Nephron (organoid): ENCODE measurements at regions not wholly inside any gene's neighbourhood (a gene's known extent, or its start where the extent isn't known, plus 50 kb on each side); places are given as distances from the start of the nearest gene placed in this dataset.

Experiments
- H3K27ac Mint-ChIP-seq, 3 experiments: 2 replicates each; pipeline ENCODE4 v1.8.0; 2020; ENCODE audit warnings: mixed read lengths in 3 of 3, mild to moderate bottlenecking in 2 of 3, moderate library complexity in 1 of 3
- H3K27me3 Mint-ChIP-seq: 2 replicates; pipeline ENCODE4 v1.8.0; 2021; ENCODE audit warnings: low read depth, mild to moderate bottlenecking, moderate library complexity, mixed read lengths
- H3K36me3 Mint-ChIP-seq: 2 replicates; pipeline ENCODE4 v1.8.0; 2020; ENCODE audit warnings: low read depth, mixed read lengths
- H3K4me1 Mint-ChIP-seq: 2 replicates; pipeline ENCODE4 v1.8.0; 2020; ENCODE audit warnings: mixed read lengths
- H3K4me3 Mint-ChIP-seq, 3 experiments: 2 replicates each; pipeline ENCODE4 v1.8.0; 2020; ENCODE audit warnings: mild to moderate bottlenecking in 3 of 3, mixed read lengths in 3 of 3, moderate library complexity in 2 of 3
- H3K9me3 Mint-ChIP-seq: 2 replicates; pipeline ENCODE4 v1.8.0; 2020; ENCODE audit warnings: mixed read lengths
- CTCF ChIP-seq, 3 experiments: fragments of 200-600 bp; sonication (generic); IDR thresholded peaks; one replicate each; pipeline ENCODE4 v1.5.0; 2021; ENCODE audit warnings: antibody characterized with exemption in 3 of 3; ENCODE audit not compliant: unreplicated experiment in 3 of 3

- no peak for TF ChIP-seq CTCF (IDR thresholded peaks at IDR 0.05; ENCODE audit: unreplicated experiment in 3 of 3)
Measured at GRCh38 chr12:97387844-97388243, 74.8 kb upstream of the RMST start.

GRCh38 chr12:97394657-97395056 is 67.9 kb upstream of the RMST start:
- no peaks in the 10 kb centered on the region for H3K9me3 Mint-ChIP-seq
- H3K4me1 Mint-ChIP-seq = peaks cover 8% of the 10 kb centered on the region
- no peaks in the 10 kb centered on the region for H3K36me3 Mint-ChIP-seq
- H3K27me3 Mint-ChIP-seq = no peaks in the 10 kb centered on the region
- TF ChIP-seq CTCF (IDR thresholded peaks at IDR 0.05; ENCODE audit: unreplicated experiment in 3 of 3) = no peak
- H3K4me3 Mint-ChIP-seq = no peak overlapping the region
- H3K27ac Mint-ChIP-seq = peak overlapping the region in 2 of 3 experiments; percentile 51 to 58

More at GRCh38 chr12:97387844-97388243, 74.8 kb upstream of the RMST start:
- Mint-ChIP-seq H3K4me1 (peaks cover 5% of the 10 kb centered on the region), H3K4me3 (peak overlapping the region in 1 of 3 experiments; percentile 19), H3K36me3 (no peaks in the 10 kb centered on the region), H3K27ac (peak overlapping the region; percentile 76 to 84 (median 78)), H3K27me3 (no peaks in the 10 kb centered on the region), H3K9me3 (no peaks in the 10 kb centered on the region)

- H3K27me3 Mint-ChIP-seq = no peaks in the 10 kb centered on the region
- no peaks in the 10 kb centered on the region for H3K9me3 Mint-ChIP-seq
- no peak for TF ChIP-seq CTCF (IDR thresholded peaks at IDR 0.05; ENCODE audit: unreplicated experiment in 3 of 3)
- H3K27ac Mint-ChIP-seq = peak overlapping the region; percentile 17 to 66 (median 29)
- no peak overlapping the region for H3K4me3 Mint-ChIP-seq
- H3K4me1 Mint-ChIP-seq = peaks cover 8% of the 10 kb centered on the region
- H3K36me3 Mint-ChIP-seq = no peaks in the 10 kb centered on the region
Measured at GRCh38 chr12:97397008-97397407, 65.6 kb upstream of the RMST start.

- Mint-ChIP-seq H3K4me1 (peaks cover 8% of the 10 kb centered on the region), H3K36me3 (no peaks in the 10 kb centered on the region), H3K9me3 (no peaks in the 10 kb centered on the region), H3K27me3 (no peaks in the 10 kb centered on the region), H3K27ac (no peak overlapping the region), H3K4me3 (no peak overlapping the region)
- TF ChIP-seq CTCF (IDR thresholded peaks at IDR 0.05; ENCODE audit: unreplicated experiment in 3 of 3) = no peak
Measured at GRCh38 chr12:97398704-97399103, 63.9 kb upstream of the RMST start.

GRCh38 chr12:97404093-97404492 is 58.5 kb upstream of the RMST start:
- TF ChIP-seq CTCF (IDR thresholded peaks at IDR 0.05; ENCODE audit: unreplicated experiment in 3 of 3) = no peak
- Mint-ChIP-seq H3K4me1 (no peaks in the 10 kb centered on the region), H3K27ac (no peak overlapping the region), H3K9me3 (no peaks in the 10 kb centered on the region), H3K36me3 (no peaks in the 10 kb centered on the region), H3K27me3 (no peaks in the 10 kb centered on the region), H3K4me3 (no peak overlapping the region)

GRCh38 chr12:97404543-97404942 is 58.1 kb upstream of the RMST start:
- Mint-ChIP-seq H3K36me3 (no peaks in the 10 kb centered on the region), H3K9me3 (no peaks in the 10 kb centered on the region), H3K4me1 (no peaks in the 10 kb centered on the region), H3K27ac (no peak overlapping the region), H3K4me3 (no peak overlapping the region), H3K27me3 (no peaks in the 10 kb centered on the region)
- peak; percentile 88 to 91 (median 90) for TF ChIP-seq CTCF (IDR thresholded peaks at IDR 0.05; ENCODE audit: unreplicated experiment in 3 of 3)
